SK-N-SH (cell line): ENCODE measurements at regions not wholly inside any gene's neighbourhood (a gene's known extent, or its start where the extent isn't known, plus 50 kb on each side); places are given as distances from the start of the nearest gene placed in this dataset.

ENCODE experiments used
- CTCF ChIA-PET: fragments of 300-600, 350-600 bp; formaldehyde crosslinking; extraction: SDS; loops from one replicate; lab custom pipeline; 2021; lab: Yijun Ruan, JAX
- POLR2A ChIA-PET: fragments of 350-600 bp; sonication (Branson Sonifier 250); formaldehyde crosslinking; extraction: SDS; loops from one replicate; lab custom pipeline; 2020; ENCODE audit warnings: antibody characterized with exemption, inconsistent platforms; lab: Yijun Ruan, JAX
- DNase-seq: peaks from one replicate; pipeline ENCODE4 v3.0.0; 2012
- H2AFZ ChIP-seq: fragments of 200-600 bp; sonication (generic); 2 replicates; pipeline ENCODE4 v1.8.1; 2016; ENCODE audit warnings: antibody characterized with exemption, mild to moderate bottlenecking, low read depth
- H3F3A ChIP-seq: fragments of 200-600 bp; sonication (generic); replicated peaks from 2 replicates; pipeline ENCODE3; 2016; ENCODE audit warnings: antibody characterized with exemption, mild to moderate bottlenecking; ENCODE audit not compliant: insufficient read depth
- H3K27ac ChIP-seq, 2 experiments: fragments of 200-500 bp in 1 of 2; fragments of 200-600 bp in 1 of 2; sonication (Bioruptor generic) in 1 of 2; sonication (generic), shearing (Covaris generic) in 1 of 2; 2 replicates each; pipeline versions ENCODE4 v1.5.1 to v1.6.1; 2014 to 2016; ENCODE audit warnings: low read depth in 2 of 2, inconsistent platforms in 1 of 2, low read length in 1 of 2, mild to moderate bottlenecking in 1 of 2, mixed read lengths in 1 of 2
- H3K27me3 ChIP-seq: fragments of 200-600 bp; sonication (generic), shearing (Covaris generic); 2 replicates; pipeline ENCODE4 v1.6.1; 2016; ENCODE audit warnings: mixed run types; ENCODE audit not compliant: insufficient read depth
- H3K36me3 ChIP-seq, 2 experiments: fragments of 200-500 bp in 1 of 2; fragments of 200-600 bp in 1 of 2; sonication (Bioruptor generic) in 1 of 2; sonication (generic) in 1 of 2; replicated peaks in 1 of 2; 2 replicates each; pipeline versions ENCODE3 to v1.5.1; 2014 to 2016; ENCODE audit warnings: low read length in 1 of 2, mild to moderate bottlenecking in 1 of 2; ENCODE audit not compliant: insufficient read depth in 2 of 2, control insufficient read depth in 1 of 2
- H3K4me1 ChIP-seq, 2 experiments: fragments of 200-500 bp in 1 of 2; fragments of 200-600 bp in 1 of 2; sonication (Bioruptor generic) in 1 of 2; sonication (generic), shearing (Covaris generic) in 1 of 2; 2 replicates each; pipeline versions ENCODE4 v1.5.1 to v1.6.1; 2014 to 2016; ENCODE audit warnings: low read depth in 1 of 2, low read length in 1 of 2, mixed run types in 1 of 2; ENCODE audit not compliant: insufficient read depth in 2 of 2, control insufficient read depth in 1 of 2
- H3K4me2 ChIP-seq: fragments of 200-600 bp; sonication (generic), shearing (Covaris generic); 2 replicates; pipeline ENCODE4 v1.6.1; 2017; ENCODE audit warnings: mixed run types
- H3K4me3 ChIP-seq, 2 experiments: fragments of 200-500 bp in 1 of 2; fragments of 200-600 bp in 1 of 2; sonication (Bioruptor generic) in 1 of 2; sonication (generic), shearing (Covaris generic) in 1 of 2; 2 replicates each; pipeline versions ENCODE4 v1.5.1 to v1.8.1; 2014 to 2016; ENCODE audit warnings: low read depth in 2 of 2, inconsistent platforms in 1 of 2, low read length in 1 of 2, mild to moderate bottlenecking in 1 of 2, mixed read lengths in 1 of 2, moderate library complexity in 1 of 2
- H3K79me2 ChIP-seq: fragments of 200-600 bp; sonication (generic); 2 replicates; pipeline ENCODE4 v1.8.1; 2017; ENCODE audit warnings: mild to moderate bottlenecking; ENCODE audit not compliant: insufficient read depth
- H3K9ac ChIP-seq: fragments of 200-600 bp; sonication (generic); 2 replicates; pipeline ENCODE4 v1.6.1; 2017; ENCODE audit warnings: mixed run types
- H3K9me2 ChIP-seq: fragments of 200-600 bp; sonication (generic); 2 replicates; pipeline ENCODE4 v1.6.1; 2017; ENCODE audit warnings: mixed run types
- H3K9me3 ChIP-seq: fragments of 200-600 bp; sonication (generic); 2 replicates; pipeline ENCODE4 v1.6.1; 2017; ENCODE audit warnings: mixed run types, mild to moderate bottlenecking, moderate library complexity
- H4K20me1 ChIP-seq: fragments of 200-600 bp; sonication (generic); 2 replicates; pipeline ENCODE4 v1.6.1; 2017; ENCODE audit warnings: mild to moderate bottlenecking, mixed run types; ENCODE audit not compliant: insufficient read depth
- CHD2 ChIP-seq: fragments of 150-350 bp; IDR thresholded peaks from 2 replicates; pipeline ENCODE4 v1.6.1; 2018; ENCODE audit warnings: low read length; ENCODE audit not compliant: partially characterized antibody
- CTCF ChIP-seq: fragments of 200-600 bp; sonication (generic); IDR thresholded peaks from 2 replicates; pipeline ENCODE4 v1.6.1; 2017; ENCODE audit warnings: antibody characterized with exemption, mild to moderate bottlenecking, moderate library complexity
- ELF1 ChIP-seq: IDR thresholded peaks from 2 replicates; pipeline ENCODE4 v1.4.0; 2012
- FOXJ3 ChIP-seq: sonication (generic); formaldehyde crosslinking; IDR thresholded peaks from 2 replicates; pipeline ENCODE4 v1.5.1; 2020; ENCODE audit warnings: mild to moderate bottlenecking, missing genetic modification reagents
- GABPA ChIP-seq: IDR thresholded peaks from 2 replicates; pipeline ENCODE4 v1.4.0; 2012; ENCODE audit warnings: low read depth, mild to moderate bottlenecking
- GATA2 ChIP-seq: sonication (generic); formaldehyde crosslinking; IDR thresholded peaks from 2 replicates; pipeline ENCODE4 v1.5.0; 2020; ENCODE audit warnings: mild to moderate bottlenecking, missing genetic modification reagents
- JUND ChIP-seq: IDR thresholded peaks from 2 replicates; pipeline ENCODE4 v1.4.0; 2012
- MAX ChIP-seq: IDR thresholded peaks from 2 replicates; pipeline ENCODE4 v1.4.0; 2012; ENCODE audit warnings: low read depth
- MEF2A ChIP-seq: IDR thresholded peaks from 2 replicates; pipeline ENCODE4 v1.4.0; 2012; ENCODE audit warnings: low read depth, borderline replicate concordance
- NFIC ChIP-seq: IDR thresholded peaks from 2 replicates; pipeline ENCODE4 v1.4.0; 2012; ENCODE audit warnings: borderline replicate concordance
- NRF1 ChIP-seq: IDR thresholded peaks from 2 replicates; pipeline ENCODE4 v1.6.1; 2012; ENCODE audit warnings: low read depth, mild to moderate bottlenecking, low read length
- RAD21 ChIP-seq: IDR thresholded peaks from 2 replicates; pipeline ENCODE4 v1.6.1; 2012; ENCODE audit warnings: mild to moderate bottlenecking, low read length
- RCOR1 ChIP-seq: fragments of 150-350 bp; IDR thresholded peaks from 2 replicates; pipeline ENCODE4 v1.6.1; 2017; ENCODE audit warnings: antibody characterized with exemption, low read length
- REST ChIP-seq: IDR thresholded peaks from 2 replicates; pipeline ENCODE4 v1.6.1; 2012; ENCODE audit warnings: mild to moderate bottlenecking, low read depth, low read length, moderate library complexity
- RXRA ChIP-seq: IDR thresholded peaks from 2 replicates; pipeline ENCODE4 v1.4.0; 2012; ENCODE audit warnings: low read depth, mild to moderate bottlenecking, borderline replicate concordance
- SIN3A ChIP-seq: IDR thresholded peaks from 2 replicates; pipeline ENCODE4 v1.6.1; 2012; ENCODE audit warnings: low read depth, mild to moderate bottlenecking, low read length, moderate library complexity, borderline replicate concordance
- SMC3 ChIP-seq: IDR thresholded peaks from 2 replicates; pipeline ENCODE4 v1.6.1; 2012; ENCODE audit warnings: low read depth, low read length, improper control_type of control experiment
- TAF1 ChIP-seq: IDR thresholded peaks from 2 replicates; pipeline ENCODE4 v1.6.1; 2012; ENCODE audit warnings: low read depth, mild to moderate bottlenecking, low read length, moderate library complexity, borderline replicate concordance
- TCF12 ChIP-seq: IDR thresholded peaks from 2 replicates; pipeline ENCODE4 v1.4.0; 2012
- TEAD4 ChIP-seq: IDR thresholded peaks from 2 replicates; pipeline ENCODE4 v1.4.0; 2012; ENCODE audit warnings: mild to moderate bottlenecking, borderline replicate concordance; ENCODE audit not compliant: insufficient read depth
- USF1 ChIP-seq: IDR thresholded peaks from 2 replicates; pipeline ENCODE4 v1.4.0; 2012; ENCODE audit warnings: low read depth, borderline replicate concordance
- WGBS: methylation state at CpG from one replicate; pipeline ENCODE4 v1.1.6; 2017; ENCODE audit warnings: low lambda C conversion rate; 5-methylcytosine and 5-hydroxymethylcytosine counted together

- Histone ChIP-seq H3K9ac (no peak overlapping the region), H3K4me1 (no peaks in the 10 kb centered on the region), H3K4me3 (no peak overlapping the region), H3K27me3 (no peaks in the 10 kb centered on the region), H4K20me1 (no peaks in the 10 kb centered on the region), H3K79me2 (no peaks in the 10 kb centered on the region), H3K4me2 (no peak overlapping the region), H3K36me3 (no peaks in the 10 kb centered on the region), H3K27ac (no peak overlapping the region), H3K9me3 (no peaks in the 10 kb centered on the region), H3F3A (no peaks in the 10 kb centered on the region), H3K9me2 (no peaks in the 10 kb centered on the region), H2AFZ (no peak overlapping the region)
- POLR2A ChIA-PET = no interaction called here
- CTCF ChIA-PET = interaction anchor here (0.6 kb wide), 1 partner anchor 596 kb away, joined by 3 read pairs; no protein-coding TSS in a partner anchor
- no peak for DNase-seq
- 52% methylated on average over 3 of the region's 3 CpGs for WGBS
- TF ChIP-seq NRF1 (no peak), CTCF (no peak), NFIC (no peak), FOXJ3 (CRISPR knock-in tag) (no peak), MAX (no peak), RXRA (no peak), CHD2 (no peak)
Measured at GRCh38 chr5:156253130-156253529, 73.8 kb upstream of the SGCD start.

- Histone ChIP-seq H2AFZ (no peak overlapping the region; the same call in 1 of the 2 replicates), H3K9me2 (no peaks in the 10 kb centered on the region), H3K27me3 (no peaks in the 10 kb centered on the region), H3K4me2 (no peak overlapping the region), H3K4me1 (no peaks in the 10 kb centered on the region), H3K4me3 (no peak overlapping the region), H3F3A (no peaks in the 10 kb centered on the region), H4K20me1 (no peaks in the 10 kb centered on the region), H3K79me2 (no peaks in the 10 kb centered on the region), H3K36me3 (no peaks in the 10 kb centered on the region), H3K27ac (no peak overlapping the region), H3K9me3 (no peaks in the 10 kb centered on the region), H3K9ac (no peak overlapping the region)
- TF ChIP-seq RCOR1 (no peak), REST (no peak), CTCF (no peak), USF1 (no peak), MEF2A (no peak), JUND (no peak), SMC3 (no peak), RAD21 (no peak), FOXJ3 (CRISPR knock-in tag) (no peak), NRF1 (no peak), SIN3A (no peak), TEAD4 (no peak), TAF1 (no peak), GATA2 (CRISPR knock-in tag) (no peak), GABPA (no peak), TCF12 (no peak), ELF1 (no peak), NFIC (no peak)
- POLR2A ChIA-PET = no interaction called here
- no peak for DNase-seq
- CTCF ChIA-PET = no interaction called here
- 17% methylated on average over 2 of the region's 2 CpGs for WGBS
Measured at GRCh38 chr5:156254196-156254595, 72.8 kb upstream of the SGCD start.
